ENCODE measurements at regions not wholly inside any gene's neighbourhood (a gene's known extent, or its start where the extent isn't known, plus 50 kb on each side); places are given as distances from the start of the nearest gene placed in this dataset.
"Not testable (repeated sequence)": the region's sequence is repeated elsewhere in the genome, so short reads cannot be mapped to it uniquely, and the experiment has no call there.

- H3K9me3 ChIP-seq (ENCODE audit: control insufficient read depth in 2 of 2, insufficient read depth in 1 of 2, low read depth in 1 of 2, low read length in 1 of 2); H3K36me3 ChIP-seq (ENCODE audit: control insufficient read depth in 3 of 3, insufficient read depth in 2 of 3, low read depth in 1 of 3, low read length in 3 of 3); H3K27me3 ChIP-seq (ENCODE audit: control insufficient read depth in 3 of 3, insufficient read depth in 3 of 3, low read length in 3 of 3); H3K4me1 ChIP-seq (ENCODE audit: control insufficient read depth in 3 of 3, insufficient read depth in 2 of 3, low read depth in 1 of 3, low read length in 2 of 3); DNase-seq; H3K4me3 ChIP-seq (ENCODE audit: low read depth in 1 of 3, low read length in 3 of 3); H3K27ac ChIP-seq (ENCODE audit: low read depth in 1 of 3, low read length in 2 of 3); FAIRE-seq: not testable (repeated sequence)
- 92 to 93% (median 92%) methylated on average over 30 of the region's 30 CpGs for WGBS, 3 donors
Measured at GRCh38 chr3:88303331-88303904, 153.7 kb downstream of the C3orf38 start.

- Histone ChIP-seq H3K27me3 (ENCODE audit: control insufficient read depth in 3 of 3, insufficient read depth in 3 of 3, low read length in 3 of 3) (peaks cover 0 to 2% (median 0%) of the 10 kb centered on the region in 3 donors), H3K4me3 (ENCODE audit: low read depth in 1 of 3, low read length in 3 of 3) (no peak overlapping the region), H3K27ac (ENCODE audit: low read depth in 1 of 3, low read length in 2 of 3) (no peak overlapping the region), H3K9me3 (ENCODE audit: control insufficient read depth in 2 of 2, insufficient read depth in 1 of 2, low read depth in 1 of 2, low read length in 1 of 2) (no peaks in the 10 kb centered on the region), H3K4me1 (ENCODE audit: control insufficient read depth in 3 of 3, insufficient read depth in 2 of 3, low read depth in 1 of 3, low read length in 2 of 3) (no peaks in the 10 kb centered on the region), H3K36me3 (ENCODE audit: control insufficient read depth in 3 of 3, insufficient read depth in 2 of 3, low read depth in 1 of 3, low read length in 3 of 3) (no peaks in the 10 kb centered on the region)
- DNase-seq (no peak), FAIRE-seq (no peak)
- 58 to 71% (median 68%) methylated on average over 12 of the region's 12 CpGs for WGBS, 3 donors
Measured at GRCh38 chr3:88307666-88308065, 157.9 kb downstream of the C3orf38 start.

GRCh38 chr3:88311826-88312225, 162.1 kb downstream of the C3orf38 start:
- 45 to 61% (median 48%) methylated on average over 3 of the region's 3 CpGs for WGBS, 3 donors
- Histone ChIP-seq H3K4me1 (ENCODE audit: control insufficient read depth in 3 of 3, insufficient read depth in 2 of 3, low read depth in 1 of 3, low read length in 2 of 3) (no peaks in the 10 kb centered on the region), H3K36me3 (ENCODE audit: control insufficient read depth in 3 of 3, insufficient read depth in 2 of 3, low read depth in 1 of 3, low read length in 3 of 3) (no peaks in the 10 kb centered on the region), H3K27me3 (ENCODE audit: control insufficient read depth in 3 of 3, insufficient read depth in 3 of 3, low read length in 3 of 3) (peaks cover 0 to 2% (median 0%) of the 10 kb centered on the region in 3 donors), H3K9me3 (ENCODE audit: control insufficient read depth in 2 of 2, insufficient read depth in 1 of 2, low read depth in 1 of 2, low read length in 1 of 2) (no peaks in the 10 kb centered on the region), H3K27ac (ENCODE audit: low read depth in 1 of 3, low read length in 2 of 3) (no peak overlapping the region), H3K4me3 (ENCODE audit: low read depth in 1 of 3, low read length in 3 of 3) (no peak overlapping the region)
- no peak for DNase-seq
- FAIRE-seq: no peak

GRCh38 chr3:88312256-88312655, 162.5 kb downstream of the C3orf38 start:
- Histone ChIP-seq H3K27me3 (ENCODE audit: control insufficient read depth in 3 of 3, insufficient read depth in 3 of 3, low read length in 3 of 3) (peaks cover 0 to 2% (median 0%) of the 10 kb centered on the region in 3 donors), H3K27ac (ENCODE audit: low read depth in 1 of 3, low read length in 2 of 3) (no peak overlapping the region), H3K4me1 (ENCODE audit: control insufficient read depth in 3 of 3, insufficient read depth in 2 of 3, low read depth in 1 of 3, low read length in 2 of 3) (no peaks in the 10 kb centered on the region), H3K9me3 (ENCODE audit: control insufficient read depth in 2 of 2, insufficient read depth in 1 of 2, low read depth in 1 of 2, low read length in 1 of 2) (no peaks in the 10 kb centered on the region), H3K4me3 (ENCODE audit: low read depth in 1 of 3, low read length in 3 of 3) (no peak overlapping the region), H3K36me3 (ENCODE audit: control insufficient read depth in 3 of 3, insufficient read depth in 2 of 3, low read depth in 1 of 3, low read length in 3 of 3) (no peaks in the 10 kb centered on the region)
- WGBS, 3 donors: 51 to 65% (median 55%) methylated on average over 2 of the region's 2 CpGs
- DNase-seq: no peak
- no peak for FAIRE-seq

- WGBS, 3 donors: 76 to 78% (median 76%) methylated on average over 3 of the region's 3 CpGs
- Histone ChIP-seq H3K27me3 (ENCODE audit: control insufficient read depth in 3 of 3, insufficient read depth in 3 of 3, low read length in 3 of 3) (no peaks in the 10 kb centered on the region), H3K27ac (ENCODE audit: low read depth in 1 of 3, low read length in 2 of 3) (no peak overlapping the region), H3K36me3 (ENCODE audit: control insufficient read depth in 3 of 3, insufficient read depth in 2 of 3, low read depth in 1 of 3, low read length in 3 of 3) (no peaks in the 10 kb centered on the region), H3K9me3 (ENCODE audit: control insufficient read depth in 2 of 2, insufficient read depth in 1 of 2, low read depth in 1 of 2, low read length in 1 of 2) (no peaks in the 10 kb centered on the region), H3K4me1 (ENCODE audit: control insufficient read depth in 3 of 3, insufficient read depth in 2 of 3, low read depth in 1 of 3, low read length in 2 of 3) (no peaks in the 10 kb centered on the region), H3K4me3 (ENCODE audit: low read depth in 1 of 3, low read length in 3 of 3) (no peak overlapping the region)
- DNase-seq (no peak), FAIRE-seq (no peak)
Measured at GRCh38 chr3:88318067-88318466, 168.3 kb downstream of the C3orf38 start.

- 21 to 48% (median 29%) methylated on average over 3 of the region's 3 CpGs for WGBS, 3 donors
- Histone ChIP-seq H3K9me3 (ENCODE audit: control insufficient read depth in 2 of 2, insufficient read depth in 1 of 2, low read depth in 1 of 2, low read length in 1 of 2) (no peaks in the 10 kb centered on the region), H3K36me3 (ENCODE audit: control insufficient read depth in 3 of 3, insufficient read depth in 2 of 3, low read depth in 1 of 3, low read length in 3 of 3) (no peaks in the 10 kb centered on the region), H3K4me3 (ENCODE audit: low read depth in 1 of 3, low read length in 3 of 3) (no peak overlapping the region), H3K4me1 (ENCODE audit: control insufficient read depth in 3 of 3, insufficient read depth in 2 of 3, low read depth in 1 of 3, low read length in 2 of 3) (no peaks in the 10 kb centered on the region), H3K27ac (ENCODE audit: low read depth in 1 of 3, low read length in 2 of 3) (no peak overlapping the region), H3K27me3 (ENCODE audit: control insufficient read depth in 3 of 3, insufficient read depth in 3 of 3, low read length in 3 of 3) (no peaks in the 10 kb centered on the region)
- DNase-seq (peak in 1 of 2 donors; percentile 6), FAIRE-seq (no peak)
Measured at GRCh38 chr3:88321363-88322050, 171.7 kb downstream of the C3orf38 start.

GRCh38 chr3:88324788-88325187, 175.0 kb downstream of the C3orf38 start:
- 30 to 64% (median 30%) methylated on average over 2 of the region's 2 CpGs for WGBS, 3 donors
- Histone ChIP-seq H3K9me3 (ENCODE audit: control insufficient read depth in 2 of 2, insufficient read depth in 1 of 2, low read depth in 1 of 2, low read length in 1 of 2) (no peaks in the 10 kb centered on the region), H3K27ac (ENCODE audit: low read depth in 1 of 3, low read length in 2 of 3) (no peak overlapping the region), H3K36me3 (ENCODE audit: control insufficient read depth in 3 of 3, insufficient read depth in 2 of 3, low read depth in 1 of 3, low read length in 3 of 3) (no peaks in the 10 kb centered on the region), H3K4me1 (ENCODE audit: control insufficient read depth in 3 of 3, insufficient read depth in 2 of 3, low read depth in 1 of 3, low read length in 2 of 3) (no peaks in the 10 kb centered on the region), H3K27me3 (ENCODE audit: control insufficient read depth in 3 of 3, insufficient read depth in 3 of 3, low read length in 3 of 3) (no peaks in the 10 kb centered on the region), H3K4me3 (ENCODE audit: low read depth in 1 of 3, low read length in 3 of 3) (no peak overlapping the region)
- no peak for FAIRE-seq
- peak; percentile 4 to 28 for DNase-seq

- H3K36me3 ChIP-seq (ENCODE audit: control insufficient read depth in 3 of 3, insufficient read depth in 2 of 3, low read depth in 1 of 3, low read length in 3 of 3): no peaks in the 10 kb centered on the region
- WGBS, 3 donors: 81 to 91% (median 86%) methylated on average over 7 of the region's 7 CpGs
- FAIRE-seq (no peak), DNase-seq (no peak)
- no peaks in the 10 kb centered on the region for H3K27me3 ChIP-seq (ENCODE audit: control insufficient read depth in 3 of 3, insufficient read depth in 3 of 3, low read length in 3 of 3)
- H3K4me1 ChIP-seq (ENCODE audit: control insufficient read depth in 3 of 3, insufficient read depth in 2 of 3, low read depth in 1 of 3, low read length in 2 of 3): no peaks in the 10 kb centered on the region
- H3K9me3 ChIP-seq (ENCODE audit: control insufficient read depth in 2 of 2, insufficient read depth in 1 of 2, low read depth in 1 of 2, low read length in 1 of 2): peaks cover 0 to 6% of the 10 kb centered on the region in 2 donors
- no peak overlapping the region for H3K4me3 ChIP-seq (ENCODE audit: low read depth in 1 of 3, low read length in 3 of 3)
- H3K27ac ChIP-seq (ENCODE audit: low read depth in 1 of 3, low read length in 2 of 3): no peak overlapping the region
Measured at GRCh38 chr3:88334187-88334868, 184.6 kb downstream of the C3orf38 start.

Data from small intestine (tissue), 7 donors.